Keratinocyte (primary cell): ENCODE measurements at regions not wholly inside any gene's neighbourhood (a gene's known extent, or its start where the extent isn't known, plus 50 kb on each side); places are given as distances from the start of the nearest gene placed in this dataset.

Experiments used
- DNase-seq: peaks from one replicate; pipeline ENCODE4 v3.0.0-alpha.2; 2011; ENCODE audit warnings: low read depth, missing footprints, low spot score
- FAIRE-seq: peaks from 2 replicates; lab custom pipeline; 2011; peaks lifted over from hg19 to GRCh38; lab: Jason Lieb, UNC
- H2AFZ ChIP-seq: 2 replicates; pipeline ENCODE4 v1.6.0; 2012; ENCODE audit warnings: low read length, control low read depth, inconsistent platforms; ENCODE audit not compliant: control insufficient read depth
- H3K27ac ChIP-seq: 2 replicates; pipeline ENCODE4 v1.5.1; 2011; ENCODE audit warnings: low read length; ENCODE audit not compliant: control insufficient read depth, insufficient read depth
- H3K27me3 ChIP-seq: 3 replicates; pipeline ENCODE4 v1.6.0; 2011; ENCODE audit warnings: low read length; ENCODE audit not compliant: control insufficient read depth, insufficient read depth; ENCODE audit errors: extremely low read depth
- H3K36me3 ChIP-seq, 2 experiments: 2 replicates in 1 of 2; 3 replicates in 1 of 2; pipeline ENCODE4 v1.5.1; 2011; ENCODE audit warnings: low read length in 2 of 2, mild to moderate bottlenecking in 1 of 2; ENCODE audit not compliant: control insufficient read depth in 2 of 2, insufficient read depth in 2 of 2; ENCODE audit errors: extremely low read depth in 1 of 2
- H3K4me1 ChIP-seq: 3 replicates; pipeline ENCODE4 v1.5.1; 2011; ENCODE audit warnings: low read length; ENCODE audit not compliant: control insufficient read depth, insufficient read depth; ENCODE audit errors: extremely low read depth
- H3K4me2 ChIP-seq: 3 replicates; pipeline ENCODE4 v1.6.0; 2011; ENCODE audit warnings: low read depth, low read length; ENCODE audit not compliant: control insufficient read depth, insufficient read depth; ENCODE audit errors: extremely low read depth
- H3K4me3 ChIP-seq, 3 experiments: fragments of 200-600 bp in 1 of 3; sonication (generic) in 1 of 3; 2 replicates in 2 of 3; 3 replicates in 1 of 3; pipeline ENCODE4 v1.5.1; 2011 to 2016; ENCODE audit warnings: low read length in 3 of 3, mild to moderate bottlenecking in 3 of 3, control low read depth in 2 of 3, inconsistent platforms in 1 of 3, low read depth in 1 of 3, mixed read lengths in 1 of 3, mixed run types in 1 of 3, moderate library complexity in 1 of 3; ENCODE audit not compliant: control insufficient read depth in 2 of 3, insufficient read depth in 2 of 3; ENCODE audit errors: extremely low read depth in 1 of 3
- H3K79me2 ChIP-seq: 2 replicates; pipeline ENCODE4 v1.6.0; 2012; ENCODE audit warnings: low read length; ENCODE audit not compliant: control insufficient read depth, insufficient read depth
- H3K9ac ChIP-seq: 3 replicates; pipeline ENCODE4 v1.6.0; 2011; ENCODE audit warnings: low read length; ENCODE audit not compliant: control insufficient read depth, insufficient read depth; ENCODE audit errors: extremely low read depth
- H3K9me1 ChIP-seq: 3 replicates; pipeline ENCODE4 v1.6.0; 2011; ENCODE audit warnings: low read length; ENCODE audit not compliant: control insufficient read depth, insufficient read depth; ENCODE audit errors: extremely low read depth
- H3K9me3 ChIP-seq: 2 replicates; pipeline ENCODE4 v1.5.1; 2012; ENCODE audit warnings: low read depth, low read length; ENCODE audit not compliant: control insufficient read depth
- H4K20me1 ChIP-seq: 3 replicates; pipeline ENCODE4 v1.6.0; 2011; ENCODE audit warnings: low read length; ENCODE audit not compliant: control insufficient read depth, insufficient read depth; ENCODE audit errors: extremely low read depth
- CTCF ChIP-seq, 3 experiments: IDR thresholded peaks in 1 of 3; conservative IDR thresholded peaks in 1 of 3; optimal IDR thresholded peaks in 1 of 3; 2 replicates in 2 of 3; 3 replicates in 1 of 3; pipeline versions ENCODE3 to v1.5.1; 2011; ENCODE audit warnings: low read length in 3 of 3, mild to moderate bottlenecking in 3 of 3, moderate library complexity in 2 of 3, control low read depth in 1 of 3, inconsistent platforms in 1 of 3; ENCODE audit not compliant: insufficient read depth in 2 of 3; ENCODE audit errors: extremely low read depth in 1 of 3
- EZH2 ChIP-seq: IDR thresholded peaks from one replicate; pipeline ENCODE4 v1.6.1; 2012; ENCODE audit warnings: inconsistent platforms, mild to moderate bottlenecking, low read length, moderate library complexity
- dilution Hi-C: fragments of 300-500 bp; cut with MboI; formaldehyde crosslinking; loops from one replicate; pipeline ENCODE4 v1.7.0; 2020; ENCODE audit warnings: low sequenced_read_pairs; ENCODE audit not compliant: extremely low pct_ligation_motif_present

GRCh38 chr5:142435410-142436115 lies 110.7 kb upstream of the SPRY4 start:
- Histone ChIP-seq H3K9me3 (no peaks in the 10 kb centered on the region), H3K4me3 (no peak overlapping the region), H3K9ac (no peak overlapping the region), H3K4me2 (no peak overlapping the region), H3K36me3 (no peaks in the 10 kb centered on the region), H3K27me3 (no peaks in the 10 kb centered on the region), H3K79me2 (no peaks in the 10 kb centered on the region), H2AFZ (no peak overlapping the region), H3K4me1 (peaks cover 20% of the 10 kb centered on the region), H3K9me1 (no peaks in the 10 kb centered on the region), H4K20me1 (no peaks in the 10 kb centered on the region), H3K27ac (no peak overlapping the region)
- FAIRE-seq (no peak), DNase-seq (no peak)
- no peak for TF ChIP-seq EZH2
- TF ChIP-seq CTCF (optimal IDR thresholded peaks at IDR 0.05 in 1 of 3, IDR thresholded peaks at IDR 0.05 in 1 of 3, conservative IDR thresholded peaks at IDR 0.05 in 1 of 3; ENCODE audit: extremely low read depth in 1 of 3, insufficient read depth in 2 of 3, low read length in 3 of 3): no peak
- dilution Hi-C loops: no loop called here

- Histone ChIP-seq H3K4me1 (peaks cover 20% of the 10 kb centered on the region), H3K9ac (no peak overlapping the region), H4K20me1 (no peaks in the 10 kb centered on the region), H3K9me3 (no peaks in the 10 kb centered on the region), H3K79me2 (no peaks in the 10 kb centered on the region), H3K4me2 (no peak overlapping the region), H2AFZ (no peak overlapping the region), H3K9me1 (no peaks in the 10 kb centered on the region), H3K4me3 (no peak overlapping the region), H3K36me3 (no peaks in the 10 kb centered on the region), H3K27ac (no peak overlapping the region), H3K27me3 (no peaks in the 10 kb centered on the region)
- dilution Hi-C loops: no loop called here
- no peak for FAIRE-seq
- TF ChIP-seq EZH2: no peak
- no peak for TF ChIP-seq CTCF (optimal IDR thresholded peaks at IDR 0.05 in 1 of 3, IDR thresholded peaks at IDR 0.05 in 1 of 3, conservative IDR thresholded peaks at IDR 0.05 in 1 of 3; ENCODE audit: extremely low read depth in 1 of 3, insufficient read depth in 2 of 3, low read length in 3 of 3)
- DNase-seq: no peak
These were observed 109.4 kb upstream of the SPRY4 start for GRCh38 chr5:142434322-142434612.
